HG02885 (cell line): ENCODE measurements at regions not wholly inside any gene's neighbourhood (a gene's known extent, or its start where the extent isn't known, plus 50 kb on each side); places are given as distances from the start of the nearest gene placed in this dataset.

Source experiments
- ATAC-seq: cut with Tn5 transposase; IDR thresholded peaks from one replicate; pipeline ENCODE4 v1.9.1; 2021; ENCODE audit warnings: mild to moderate bottlenecking; ENCODE audit not compliant: unreplicated experiment, poor library complexity

DNA sequence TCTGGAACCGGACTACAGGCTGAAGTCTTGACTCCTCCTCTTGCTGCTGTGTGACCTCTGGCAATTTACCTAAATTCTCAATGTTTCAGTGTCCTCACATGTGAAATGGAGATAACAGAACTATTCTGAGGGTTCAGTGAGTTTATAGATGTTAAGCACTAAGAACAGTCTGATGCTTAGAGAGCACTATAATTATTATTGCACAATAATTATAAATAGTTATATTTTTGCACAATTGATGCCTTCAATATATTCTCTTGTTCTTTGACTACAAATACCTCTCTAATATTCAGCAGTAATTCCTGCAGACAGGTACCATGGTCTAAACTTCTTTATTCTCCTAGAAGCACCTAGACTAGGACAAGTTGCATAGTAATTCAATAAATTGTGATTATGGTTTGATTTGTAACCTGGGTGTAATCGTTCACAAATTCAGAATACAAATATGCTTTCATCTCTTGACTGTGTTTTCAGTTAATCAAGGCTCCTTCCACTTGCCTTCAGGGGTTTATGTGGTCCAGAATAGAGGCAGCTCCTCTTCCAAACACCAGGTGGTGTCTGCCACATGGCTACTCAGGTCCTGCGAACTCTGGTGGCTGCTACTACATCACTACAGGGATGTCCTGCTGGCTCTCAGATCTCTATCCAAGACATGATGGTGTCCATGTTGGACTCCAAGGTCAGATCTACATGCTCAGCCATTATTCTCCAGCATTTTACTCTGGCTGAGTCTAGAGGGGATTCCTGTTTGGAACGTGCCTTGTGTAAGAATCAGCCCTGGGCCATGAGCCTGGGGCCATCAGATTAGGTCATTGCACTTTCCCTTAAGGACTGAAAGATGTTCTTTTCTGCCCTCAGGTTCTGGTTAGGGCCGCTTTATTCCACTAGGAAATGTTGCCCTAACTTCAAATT lies 103.4 kb downstream of the QRFPR start:
- ATAC-seq = peak; percentile 39

DNA sequence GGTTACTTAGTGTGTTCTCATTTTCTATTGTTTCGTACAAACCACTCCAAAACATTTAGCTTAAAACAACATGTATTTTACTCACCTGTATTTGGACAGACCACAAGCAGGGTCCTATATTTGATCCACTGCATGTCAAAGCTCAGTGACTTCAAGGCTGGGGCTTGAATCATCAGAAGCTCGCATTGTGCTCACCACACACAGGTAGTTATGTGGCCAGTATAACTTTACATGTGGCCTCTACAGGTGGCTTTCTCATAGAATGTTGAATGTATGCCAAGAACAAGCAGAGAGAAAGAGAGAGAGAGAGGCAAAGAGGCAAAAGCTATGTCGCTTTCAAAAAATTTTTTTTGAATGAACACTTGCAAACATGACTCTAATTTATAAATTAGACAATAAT lies 107.6 kb downstream of the QRFPR start:
- ATAC-seq = no peak

- ATAC-seq = peak; percentile 91
Observed at GRCh38 chr4:121272526-121272925, 108.3 kb downstream of the QRFPR start.

- ATAC-seq = no peak
Observed at GRCh38 chr4:121270389-121270788, 106.3 kb upstream of the TNIP3 start.

DNA sequence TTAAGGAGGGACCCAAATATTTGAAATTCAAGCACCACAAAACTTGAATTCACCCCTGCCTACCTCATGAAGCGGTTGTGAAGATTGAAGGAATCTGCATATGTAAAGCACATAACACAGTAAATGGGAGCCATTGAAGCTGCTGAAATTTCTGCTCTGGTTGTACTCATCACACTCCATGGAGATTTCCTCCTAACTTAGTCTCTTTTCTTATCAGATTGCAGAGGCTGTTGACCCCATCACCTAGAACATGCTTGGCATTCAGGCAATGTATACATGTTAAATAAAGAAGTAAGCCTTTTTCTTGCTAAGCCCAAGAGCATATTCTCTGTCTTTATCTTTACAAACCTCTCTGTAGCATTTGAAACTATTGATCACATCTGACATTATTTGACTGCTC lies 104.9 kb upstream of the TNIP3 start:
- ATAC-seq = no peak

DNA sequence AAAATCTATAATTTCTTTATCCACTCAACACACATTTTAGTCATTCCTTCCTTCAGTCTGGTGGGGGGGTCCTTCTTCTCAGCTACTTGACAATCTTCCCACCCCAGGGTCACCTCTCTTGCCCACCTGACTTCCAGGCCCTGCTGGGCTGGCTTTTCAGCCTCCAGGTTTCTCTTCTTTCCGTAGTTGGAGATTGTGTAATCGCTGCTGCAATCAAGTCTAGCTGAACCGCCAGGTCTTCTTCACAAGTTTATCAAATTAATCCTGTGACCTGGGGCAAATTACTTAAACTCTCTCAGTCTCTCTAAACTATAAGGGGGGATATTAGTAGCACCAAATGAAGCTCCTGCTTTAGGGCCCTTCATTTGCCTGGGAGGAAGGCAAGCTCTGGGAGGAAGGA lies 102.9 kb upstream of the TNIP3 start:
- ATAC-seq = no peak

DNA sequence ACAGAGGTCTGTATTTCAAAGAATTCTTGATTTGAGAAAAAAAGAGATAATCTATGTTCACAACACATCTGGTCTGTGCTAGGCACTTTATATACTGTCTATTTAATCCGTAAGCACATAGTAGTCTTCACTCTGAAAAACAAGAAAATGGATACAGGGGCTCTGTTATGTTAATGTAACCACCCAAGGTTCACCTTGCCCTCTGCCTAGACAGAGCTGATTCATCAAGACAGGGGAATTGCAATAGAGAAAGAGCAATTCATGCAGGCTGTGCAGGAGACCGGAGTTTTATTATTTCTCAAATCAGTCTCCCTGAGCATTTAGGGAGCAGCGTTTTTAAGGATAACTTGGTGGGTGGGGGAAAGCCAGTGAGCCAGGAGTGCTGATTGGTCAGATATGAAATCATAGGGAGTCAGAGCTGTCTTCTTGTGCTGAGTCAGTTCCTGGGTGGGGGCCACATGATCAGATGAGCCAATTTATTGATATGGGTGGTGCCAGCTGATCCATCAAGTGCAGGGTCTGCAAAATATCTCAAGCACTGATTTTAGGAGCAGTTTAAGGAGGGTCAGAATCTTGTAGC lies 92.9 kb upstream of the TNIP3 start:
- no peak for ATAC-seq

- peak; percentile 99 for ATAC-seq
Observed at GRCh38 chr4:121255986-121256750, 92.0 kb upstream of the TNIP3 start.

DNA sequence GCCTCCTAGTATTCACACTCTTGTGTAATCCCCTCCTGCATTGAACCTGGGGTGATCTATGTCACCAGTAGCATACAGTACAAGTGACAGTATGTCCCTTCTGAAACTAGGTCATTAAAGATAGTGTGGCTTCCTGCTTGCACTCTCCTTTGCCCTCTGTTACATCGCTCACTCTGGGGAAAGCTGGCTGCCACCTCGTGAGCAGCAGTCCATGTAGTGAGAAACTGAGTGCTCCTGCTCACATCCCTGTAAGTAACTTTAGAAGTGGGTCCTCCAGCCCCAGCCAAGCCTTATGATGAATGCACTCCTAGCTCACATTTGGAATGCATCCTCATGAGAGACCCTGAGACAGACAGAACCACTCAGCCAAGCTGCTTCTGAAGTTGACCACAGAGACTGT lies 89.8 kb upstream of the TNIP3 start:
- ATAC-seq = no peak

DNA sequence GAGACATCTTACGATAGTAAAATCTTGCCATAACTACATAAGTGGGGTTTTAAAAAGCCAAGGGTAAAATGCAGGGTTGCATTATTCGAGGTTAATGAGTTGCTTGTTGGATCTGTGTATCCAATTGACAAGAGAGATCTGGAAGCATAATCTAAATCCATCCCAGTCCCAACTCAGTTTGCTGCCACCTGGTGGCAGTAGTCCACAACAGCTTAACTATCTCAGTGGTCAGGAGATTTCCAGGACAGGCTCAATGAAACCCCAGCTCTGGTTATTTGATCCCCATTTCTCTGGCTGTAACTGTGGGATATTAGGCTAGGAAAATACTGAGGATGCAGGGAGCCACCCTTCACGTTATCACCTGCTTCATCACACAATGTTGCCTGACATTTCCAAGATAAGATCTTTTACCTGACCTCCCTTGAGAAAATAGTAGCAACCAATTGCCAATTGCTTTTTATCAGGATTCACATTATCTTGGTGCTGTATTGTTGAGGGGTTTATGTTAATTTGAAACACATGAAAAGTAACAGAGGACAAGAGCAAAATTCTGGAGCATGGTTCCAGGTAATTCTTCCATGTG lies 88.2 kb upstream of the TNIP3 start:
- ATAC-seq = peak; percentile 36

DNA sequence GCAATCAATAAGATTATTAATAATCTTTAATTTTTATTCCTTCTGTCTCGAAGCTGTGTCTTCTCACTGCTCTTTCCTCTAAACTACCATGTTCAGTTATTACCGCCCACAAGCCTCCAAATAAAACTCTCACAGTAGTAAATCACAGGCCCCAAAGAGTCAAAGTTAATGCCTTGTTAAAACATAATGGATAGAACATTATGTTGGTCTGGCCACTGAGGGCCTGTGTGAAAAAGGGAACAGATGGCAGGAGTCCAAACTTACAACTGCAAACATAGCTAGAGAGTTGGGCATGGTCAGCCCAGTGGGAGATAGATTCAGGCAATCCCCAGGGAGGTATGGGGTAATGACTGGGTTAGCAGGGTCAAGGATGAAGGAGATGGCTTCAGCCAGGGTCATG lies 84.6 kb upstream of the TNIP3 start:
- ATAC-seq = no peak

DNA sequence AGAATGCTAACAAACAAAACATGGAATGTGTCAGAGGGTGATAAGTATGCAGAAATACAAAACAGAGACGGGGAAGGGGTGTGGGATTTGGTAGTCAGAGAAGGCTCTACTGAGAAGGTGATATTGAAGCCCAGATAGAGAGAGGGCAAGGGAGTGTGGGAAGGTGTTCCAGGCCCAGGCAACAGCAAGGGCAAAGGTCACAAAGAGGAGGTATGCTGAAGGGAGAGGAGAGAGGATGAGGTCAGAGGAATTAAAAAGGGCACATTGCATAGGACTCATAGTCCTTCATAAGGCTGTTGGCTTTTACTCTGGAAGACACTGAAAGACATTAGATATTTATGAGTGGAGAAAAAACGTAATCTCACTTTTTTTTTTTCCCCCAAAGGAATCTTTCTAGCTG lies 82.6 kb upstream of the TNIP3 start:
- no peak for ATAC-seq

DNA sequence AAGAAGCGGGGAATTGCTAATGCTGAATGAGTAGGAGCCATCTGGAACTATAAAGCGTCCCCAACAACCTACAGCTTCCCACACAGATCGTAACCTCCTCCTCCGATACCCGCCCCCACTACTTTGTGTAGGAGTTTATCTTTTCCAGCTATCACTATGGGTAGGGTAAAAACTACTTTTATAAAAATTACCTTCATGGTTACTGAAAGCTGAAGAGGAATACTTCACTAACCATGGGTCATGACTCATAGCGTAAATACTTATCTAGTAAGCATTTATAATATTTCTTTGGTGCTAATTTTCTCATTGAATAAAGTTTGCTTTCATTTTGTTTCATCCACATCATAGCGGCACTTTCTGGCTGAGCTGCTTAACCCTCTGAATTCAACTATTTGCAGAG lies 79.4 kb upstream of the TNIP3 start:
- ATAC-seq = peak; percentile 84

GRCh38 chr4:121242188-121242750 lies 78.1 kb upstream of the TNIP3 start:
- ATAC-seq = no peak

GRCh38 chr4:121239951-121240350 lies 75.8 kb upstream of the TNIP3 start:
- no peak for ATAC-seq

- no peak for ATAC-seq
Observed at GRCh38 chr4:121238461-121238860, 74.3 kb upstream of the TNIP3 start.

DNA sequence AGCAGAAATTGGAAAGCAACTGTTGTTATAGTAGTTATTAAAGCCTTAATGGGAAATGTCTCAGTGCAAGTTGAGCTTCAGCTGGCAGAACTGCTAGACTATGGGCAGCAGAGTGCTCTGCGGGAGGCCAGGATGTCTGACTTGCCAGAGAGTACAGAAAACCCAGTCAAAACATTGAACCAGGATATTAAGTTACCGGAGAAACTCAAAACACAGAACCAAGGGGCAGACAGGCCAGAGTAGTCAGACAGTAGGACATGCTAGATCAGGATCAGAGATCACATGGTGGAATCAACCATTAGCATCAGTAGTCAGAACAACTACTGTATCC lies 72.9 kb upstream of the TNIP3 start:
- no peak for ATAC-seq

DNA sequence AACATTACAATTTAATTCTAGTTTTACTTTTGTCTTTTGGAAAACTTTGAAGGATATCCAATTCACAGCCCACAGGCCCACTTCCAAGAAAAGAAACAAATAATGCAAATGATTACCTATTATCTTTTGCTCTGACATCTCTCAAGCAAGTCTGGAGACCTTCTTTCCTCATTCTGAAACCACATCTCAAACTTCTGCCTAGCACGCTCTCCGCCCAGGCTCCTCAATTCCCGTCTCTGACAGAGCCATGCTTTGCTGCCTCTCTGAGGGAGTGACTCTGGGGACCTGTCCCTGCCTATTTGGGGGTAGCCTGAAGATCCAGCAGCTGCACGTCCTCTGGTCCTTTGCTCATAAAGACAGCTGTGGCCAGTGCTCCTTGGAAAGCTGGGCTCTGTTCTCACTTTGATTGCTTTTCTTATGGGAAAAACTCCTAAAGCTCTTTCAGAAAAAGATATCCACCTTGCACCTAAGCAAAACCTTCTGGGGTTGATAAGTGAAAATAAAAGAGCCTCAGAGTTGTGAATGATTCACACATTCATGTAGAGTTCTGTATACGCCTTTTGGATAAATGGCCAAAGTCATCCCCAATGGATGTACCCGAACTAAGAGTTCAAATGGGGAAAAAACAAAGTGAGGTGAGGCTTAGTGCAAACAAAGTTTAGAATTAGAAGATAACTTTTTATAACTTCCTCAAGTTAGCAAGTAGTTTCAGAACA lies 72.4 kb upstream of the TNIP3 start:
- no peak for ATAC-seq

DNA sequence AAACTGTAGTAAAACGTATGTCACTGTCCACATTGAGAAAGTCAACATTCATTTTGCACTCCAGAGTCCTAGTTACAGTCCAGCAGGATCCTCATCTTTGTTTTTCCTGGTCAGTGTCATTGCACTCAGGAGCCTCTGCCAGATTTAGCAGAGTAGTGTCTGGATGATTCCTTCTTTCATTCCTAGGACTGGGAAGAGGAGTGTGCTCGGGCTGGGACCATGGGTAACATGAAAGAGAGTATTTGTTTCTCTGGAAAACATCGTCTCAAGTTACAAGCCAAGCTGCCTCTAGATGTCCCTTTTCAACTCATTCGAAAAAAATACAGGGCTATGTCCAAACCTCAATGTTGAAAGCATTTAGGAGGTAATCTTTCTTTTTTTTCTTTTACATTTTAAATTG lies 69.9 kb upstream of the TNIP3 start:
- ATAC-seq = no peak

GRCh38 chr4:121229993-121230392 lies 65.9 kb upstream of the TNIP3 start:
- no peak for ATAC-seq
